ENCODE measurements at regions not wholly inside any gene's neighbourhood (a gene's known extent, or its start where the extent isn't known, plus 50 kb on each side); places are given as distances from the start of the nearest gene placed in this dataset.

GRCh38 chr2:156046900-156047299 is 285.6 kb downstream of the NR4A2 start:
- H3K4me3 ChIP-seq (replicated peaks in 1 of 2; ENCODE audit: low read depth in 2 of 2, low read length in 2 of 2) = no peak overlapping the region
- TF ChIP-seq CTCF (IDR thresholded peaks at IDR 0.05; ENCODE audit: low read depth, low read length) = no peak
- no peak for DNase-seq (ENCODE audit: low read depth in 2 of 2)

GRCh38 chr2:156042895-156043294 is 289.6 kb downstream of the NR4A2 start:
- DNase-seq (ENCODE audit: low read depth in 2 of 2) = no peak
- TF ChIP-seq CTCF (IDR thresholded peaks at IDR 0.05; ENCODE audit: low read depth, low read length) = no peak

GRCh38 chr2:156038021-156038420 is 294.5 kb downstream of the NR4A2 start:
- no peak for TF ChIP-seq CTCF (IDR thresholded peaks at IDR 0.05; ENCODE audit: low read depth, low read length)
- H3K4me3 ChIP-seq (replicated peaks in 1 of 2; ENCODE audit: low read depth in 2 of 2, low read length in 2 of 2) = no peak overlapping the region
- no peak for DNase-seq (ENCODE audit: low read depth in 2 of 2)

More at GRCh38 chr2:156042895-156043294, 289.6 kb downstream of the NR4A2 start:
- H3K4me3 ChIP-seq (replicated peaks in 1 of 2; ENCODE audit: low read depth in 2 of 2, low read length in 2 of 2) = no peak overlapping the region

- TF ChIP-seq CTCF (IDR thresholded peaks at IDR 0.05; ENCODE audit: low read depth, low read length) = no peak
Measured at GRCh38 chr2:156037482-156037881, 295.0 kb downstream of the NR4A2 start.

GRCh38 chr2:156031121-156031520 is 301.4 kb downstream of the NR4A2 start:
- no peak for TF ChIP-seq CTCF (IDR thresholded peaks at IDR 0.05; ENCODE audit: low read depth, low read length)
- H3K4me3 ChIP-seq (replicated peaks in 1 of 2; ENCODE audit: low read depth in 2 of 2, low read length in 2 of 2) = no peak overlapping the region
- DNase-seq (ENCODE audit: low read depth in 2 of 2) = no peak

More at GRCh38 chr2:156037482-156037881, 295.0 kb downstream of the NR4A2 start:
- no peak for DNase-seq (ENCODE audit: low read depth in 2 of 2)
- no peak overlapping the region for H3K4me3 ChIP-seq (replicated peaks in 1 of 2; ENCODE audit: low read depth in 2 of 2, low read length in 2 of 2)

GRCh38 chr2:156023229-156023869 is 309.2 kb downstream of the NR4A2 start:
- TF ChIP-seq CTCF (IDR thresholded peaks at IDR 0.05; ENCODE audit: low read depth, low read length) = no peak
- no peak for DNase-seq (ENCODE audit: low read depth in 2 of 2)

More at GRCh38 chr2:156023229-156023869, 309.2 kb downstream of the NR4A2 start:
- H3K4me3 ChIP-seq (replicated peaks in 1 of 2; ENCODE audit: low read depth in 2 of 2, low read length in 2 of 2) = no peak overlapping the region
